HG03139 (cell line): ENCODE measurements at regions not wholly inside any gene's neighbourhood (a gene's known extent, or its start where the extent isn't known, plus 50 kb on each side); places are given as distances from the start of the nearest gene placed in this dataset.

Experiments used
- ATAC-seq: cut with Tn5 transposase; IDR thresholded peaks from one replicate; pipeline ENCODE4 v1.9.1; 2021; ENCODE audit not compliant: unreplicated experiment

DNA sequence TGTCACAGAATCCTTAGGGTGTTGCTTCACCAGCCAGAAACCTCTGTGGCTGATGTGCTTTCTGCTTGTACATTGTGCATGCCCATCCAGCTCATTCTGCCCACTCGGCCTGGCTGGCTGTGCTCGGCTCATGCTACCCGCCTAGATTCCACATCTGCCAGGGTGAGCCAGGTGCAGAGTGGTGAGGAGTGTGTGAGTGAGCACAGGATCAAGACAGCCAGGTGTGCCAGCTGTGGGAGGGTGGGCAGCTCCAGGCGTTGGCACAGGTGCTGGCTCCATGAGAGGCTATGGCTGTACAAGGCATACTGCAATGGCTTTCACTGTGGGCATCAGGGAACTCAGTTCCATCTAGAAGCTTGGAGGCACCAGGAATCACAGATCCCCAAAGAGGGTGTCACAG, 1321.8 kb upstream of the CRIM1 start:
- ATAC-seq, result no peak

DNA sequence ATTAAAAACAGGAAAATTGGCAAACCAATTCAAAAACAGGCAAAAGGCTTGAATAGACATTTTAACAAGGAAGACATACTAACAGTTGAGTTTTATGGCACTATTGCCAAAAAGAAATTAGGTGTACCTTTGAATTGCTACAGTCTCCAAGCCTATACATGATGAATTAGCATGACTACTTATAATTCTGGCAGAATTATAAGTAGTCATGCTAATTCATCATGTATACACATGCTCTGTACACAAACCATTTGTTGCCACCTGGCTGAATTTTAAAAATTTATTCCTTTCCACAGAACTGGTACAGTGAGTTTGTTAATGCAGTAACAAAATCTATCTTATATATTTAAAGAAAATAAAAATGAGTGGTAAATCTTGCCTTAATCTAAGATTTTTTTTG, 1332.0 kb upstream of the CRIM1 start:
- ATAC-seq, result no peak

DNA sequence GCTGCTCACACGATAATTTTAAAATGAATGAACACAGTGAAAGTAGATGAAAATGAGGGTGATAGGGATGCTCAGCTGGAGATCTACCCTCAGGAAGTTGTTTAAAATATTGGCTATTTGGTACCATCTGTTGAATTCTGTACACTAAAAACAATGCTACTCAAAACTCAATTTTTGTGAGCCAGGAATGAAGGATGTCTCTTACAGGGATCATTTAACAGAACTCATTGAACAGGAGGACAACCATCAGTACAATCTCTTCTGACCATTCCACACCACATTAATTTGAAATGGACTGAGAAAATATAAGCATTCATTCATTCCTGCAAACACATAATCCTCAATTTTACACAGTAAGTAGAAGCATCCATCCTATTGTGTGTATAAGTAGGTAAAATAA, 1355.1 kb upstream of the CRIM1 start:
- no peak for ATAC-seq

DNA sequence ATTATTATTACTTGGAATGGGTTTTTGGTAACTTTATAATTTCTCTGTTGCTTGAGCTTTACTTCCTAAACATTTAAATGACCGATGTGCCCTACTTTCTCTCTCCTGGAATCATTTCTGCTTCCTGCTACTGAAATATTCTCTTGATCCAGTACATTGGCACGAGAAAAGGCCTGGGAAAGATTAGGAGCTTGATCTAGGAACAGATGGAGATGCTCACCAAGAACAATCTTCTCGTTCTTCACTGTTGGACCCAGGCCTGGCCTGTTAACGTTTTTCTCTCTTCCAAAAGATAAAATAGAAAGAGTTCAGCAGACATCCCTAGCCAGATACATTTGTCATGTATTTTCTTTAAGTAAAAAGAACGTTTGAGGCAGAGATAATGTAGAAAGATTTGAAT, 1356.8 kb upstream of the CRIM1 start:
- ATAC-seq, result no peak

DNA sequence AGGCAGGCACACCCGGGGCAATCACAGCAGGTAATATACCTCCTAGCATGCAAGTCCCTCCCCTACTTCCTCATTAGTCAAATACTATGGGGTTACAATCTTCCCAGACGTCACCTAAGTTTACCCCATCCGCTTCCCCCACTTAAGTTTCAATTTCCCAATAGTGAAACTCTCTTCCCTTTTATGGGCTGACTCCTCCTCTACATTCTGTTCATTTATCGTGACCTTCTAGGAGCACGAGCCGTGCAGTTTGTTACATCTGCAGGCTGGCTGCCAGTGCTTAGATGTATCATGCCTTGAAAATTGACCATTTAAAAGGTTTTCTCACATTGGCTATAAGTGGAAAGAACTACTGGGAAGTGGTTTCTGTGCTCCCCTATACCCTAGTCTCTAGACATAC, 1357.8 kb upstream of the CRIM1 start:
- ATAC-seq, result no peak

DNA sequence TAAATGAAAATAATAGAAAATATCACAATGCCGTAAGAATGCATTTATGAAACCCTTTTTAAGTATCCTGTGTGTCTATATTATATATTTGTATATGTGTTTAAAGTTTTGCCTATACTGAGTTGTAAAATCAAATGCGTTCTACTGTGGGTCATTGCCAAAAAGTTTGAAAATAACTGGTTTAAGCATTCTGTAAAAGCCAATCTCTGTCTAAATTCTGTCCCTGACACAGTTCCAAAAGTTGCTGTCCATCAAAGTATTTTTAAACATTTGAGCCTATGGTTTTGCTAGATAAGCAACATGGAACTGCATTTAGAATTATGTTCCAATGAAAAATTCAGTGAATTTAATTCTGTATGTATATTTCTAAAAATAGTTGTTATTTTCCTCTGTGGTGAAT, 1360.4 kb upstream of the CRIM1 start:
- no peak for ATAC-seq

DNA sequence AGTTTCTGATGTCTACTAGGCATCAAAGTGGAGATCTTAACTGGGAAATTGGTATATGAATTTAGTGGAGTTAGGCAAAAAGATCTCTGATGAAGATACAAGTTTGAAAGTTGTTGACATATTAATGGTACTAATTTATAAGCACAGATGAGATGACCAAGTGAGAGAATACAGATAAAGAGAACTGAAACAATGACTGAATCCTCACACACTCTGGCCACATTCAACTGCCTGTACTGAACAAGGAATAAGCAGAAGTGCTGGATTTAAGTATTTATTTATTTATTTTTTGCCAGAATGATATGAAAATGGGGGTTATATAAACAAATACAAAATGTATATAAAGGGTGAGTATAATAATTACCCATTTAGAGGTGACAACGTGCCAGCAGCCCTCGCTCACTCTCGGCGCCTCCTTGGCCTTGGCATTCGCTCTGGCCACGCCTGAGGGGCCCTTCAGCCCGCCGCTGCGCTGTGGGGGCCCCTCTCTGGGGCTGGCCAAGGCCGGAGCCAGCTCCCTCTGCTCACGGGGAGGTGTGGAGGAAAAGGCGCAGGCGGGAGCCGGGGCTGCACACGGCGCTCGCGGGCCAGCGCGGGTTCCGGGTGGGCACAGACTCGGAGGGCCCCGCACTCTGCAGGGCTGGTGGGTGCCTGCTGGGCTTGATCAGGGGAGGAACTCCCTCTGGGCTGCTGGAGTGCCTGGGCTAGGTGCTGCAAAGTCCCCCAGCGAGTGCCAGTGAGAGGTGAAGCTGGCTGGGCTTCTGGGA, 1363.9 kb upstream of the CRIM1 start:
- no peak for ATAC-seq

DNA sequence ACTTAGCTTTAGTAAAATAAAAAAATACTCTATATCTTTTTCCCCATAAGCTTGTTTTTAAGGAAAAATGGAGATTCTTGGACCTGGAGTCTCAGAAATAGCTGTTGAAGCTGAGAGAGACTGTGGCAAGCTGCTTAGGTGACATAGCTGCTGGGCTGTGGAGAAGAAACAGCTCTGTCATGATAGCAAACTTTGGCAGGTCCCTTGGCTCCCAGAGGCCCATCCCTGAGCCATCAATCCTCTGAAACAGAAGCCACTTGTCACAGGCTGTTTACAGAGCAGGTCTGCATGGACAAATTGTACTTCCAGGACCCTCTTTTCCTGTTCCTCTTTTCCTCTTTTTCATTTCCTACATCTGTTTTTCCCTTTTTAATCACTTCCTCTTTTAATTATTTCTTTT, 1370.1 kb upstream of the CRIM1 start:
- ATAC-seq, result no peak

DNA sequence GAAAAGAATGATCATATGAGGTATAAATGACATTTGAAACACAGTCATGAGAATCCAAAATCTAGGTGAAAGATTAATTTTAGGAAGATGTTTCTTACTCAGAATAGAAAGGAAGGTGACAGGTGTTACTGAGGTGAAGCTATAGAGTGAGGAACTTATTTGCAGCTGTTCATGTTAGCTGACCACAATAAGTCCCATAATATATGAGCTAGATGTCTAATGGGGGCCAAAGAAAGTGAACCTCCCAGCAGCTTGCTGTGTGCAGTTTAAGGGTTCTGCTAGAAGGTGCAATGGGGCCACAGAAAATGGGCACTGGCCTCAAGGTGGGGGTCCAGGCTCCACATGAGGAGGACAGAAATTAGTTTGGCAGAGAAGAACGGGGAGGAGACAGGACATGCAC, 1374.9 kb upstream of the CRIM1 start:
- no peak for ATAC-seq

DNA sequence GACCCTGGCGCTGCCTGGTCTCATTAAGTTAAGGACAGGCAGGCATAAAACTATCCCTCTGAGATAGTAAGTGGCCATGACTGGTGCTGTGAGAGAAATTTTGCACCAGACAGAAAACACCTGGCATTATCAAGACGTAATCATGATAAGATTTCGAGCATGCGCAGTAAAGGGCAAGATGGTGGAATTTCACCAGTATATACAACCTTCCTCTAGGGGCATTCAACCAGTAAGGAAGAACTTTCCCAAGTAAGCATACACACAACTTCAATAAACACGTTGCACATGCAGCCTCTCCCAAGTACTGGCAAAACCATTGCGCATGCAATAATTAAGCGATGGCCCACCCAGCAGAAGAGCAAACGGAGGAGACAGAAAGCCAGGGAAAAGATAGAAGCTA, 1376.4 kb upstream of the CRIM1 start:
- no peak for ATAC-seq

DNA sequence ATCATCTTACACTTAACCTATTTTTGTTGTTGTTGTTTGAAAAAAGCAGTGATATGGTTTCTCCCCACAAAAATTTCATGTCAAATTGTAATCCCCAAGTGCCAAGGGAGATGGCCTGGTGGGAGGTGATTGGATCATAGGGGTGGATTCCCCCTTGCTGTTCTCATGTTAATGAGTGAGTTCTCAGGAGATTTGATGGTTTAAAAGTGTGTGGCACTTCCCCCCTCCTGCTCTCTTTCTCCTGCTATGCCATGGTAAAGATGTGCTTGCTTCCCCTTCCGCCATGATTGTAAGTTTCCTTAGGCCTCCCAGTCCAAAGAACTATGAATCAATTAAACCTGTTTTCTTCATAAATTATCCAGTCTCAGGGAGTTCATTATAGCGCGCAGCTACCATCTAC, 1362.7 kb upstream of the FAM98A start:
- ATAC-seq, result no peak

DNA sequence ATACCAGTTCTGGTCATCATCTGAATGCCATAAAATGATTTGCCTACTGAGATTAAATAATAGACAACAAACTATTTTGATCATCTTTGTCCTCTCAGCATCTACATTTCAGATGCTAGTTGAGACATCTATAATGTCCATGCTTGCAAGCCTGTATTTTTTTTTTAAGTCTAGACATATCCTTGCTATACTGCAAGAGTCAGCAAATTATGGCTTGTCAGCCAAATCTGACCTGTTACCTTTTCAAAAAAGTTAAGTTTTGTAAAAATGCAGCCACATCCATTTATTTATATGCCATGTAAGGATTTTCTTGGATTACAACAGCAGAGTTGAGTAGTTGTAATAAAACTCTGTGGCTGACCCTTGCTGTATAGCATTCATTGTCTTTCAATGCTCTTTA, 1355.7 kb upstream of the FAM98A start:
- ATAC-seq, result no peak

DNA sequence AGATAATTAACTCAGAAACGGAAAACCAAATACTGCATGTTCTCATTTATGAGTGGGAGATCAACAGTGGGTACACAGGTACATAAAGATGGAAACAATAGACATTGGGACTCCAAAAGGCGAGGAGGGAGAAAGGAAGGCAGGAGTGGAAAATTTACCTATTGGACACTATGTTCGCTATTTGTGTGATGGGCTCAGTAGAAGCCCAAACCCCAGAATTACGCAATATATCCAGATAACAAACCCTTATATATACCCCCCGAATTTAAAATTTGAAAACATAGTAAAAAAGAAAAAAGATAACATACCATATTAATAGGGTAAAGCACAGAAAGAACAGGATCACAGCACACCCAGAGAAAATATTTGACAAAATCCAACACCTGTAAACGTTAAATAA, 1351.7 kb upstream of the FAM98A start:
- no peak for ATAC-seq

DNA sequence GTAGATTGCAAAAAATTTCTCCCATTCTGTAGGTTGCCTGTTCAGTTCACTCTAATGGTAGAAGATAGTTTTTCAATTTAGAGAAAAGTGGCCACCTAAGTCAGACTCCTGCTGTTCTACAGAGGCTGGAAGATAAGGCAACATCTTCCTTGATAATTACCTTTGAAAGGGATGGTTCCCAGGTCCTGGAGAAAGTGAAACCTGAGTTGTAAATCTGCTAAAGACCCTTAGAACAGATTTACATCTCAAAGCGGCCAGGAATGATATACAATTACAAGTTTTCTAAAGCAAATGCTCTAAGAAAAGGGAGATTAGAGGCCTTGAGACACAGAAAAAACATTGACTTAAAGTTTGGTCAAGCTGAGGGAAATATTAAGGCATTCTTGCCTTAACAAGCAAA, 1350.2 kb upstream of the FAM98A start:
- no peak for ATAC-seq

DNA sequence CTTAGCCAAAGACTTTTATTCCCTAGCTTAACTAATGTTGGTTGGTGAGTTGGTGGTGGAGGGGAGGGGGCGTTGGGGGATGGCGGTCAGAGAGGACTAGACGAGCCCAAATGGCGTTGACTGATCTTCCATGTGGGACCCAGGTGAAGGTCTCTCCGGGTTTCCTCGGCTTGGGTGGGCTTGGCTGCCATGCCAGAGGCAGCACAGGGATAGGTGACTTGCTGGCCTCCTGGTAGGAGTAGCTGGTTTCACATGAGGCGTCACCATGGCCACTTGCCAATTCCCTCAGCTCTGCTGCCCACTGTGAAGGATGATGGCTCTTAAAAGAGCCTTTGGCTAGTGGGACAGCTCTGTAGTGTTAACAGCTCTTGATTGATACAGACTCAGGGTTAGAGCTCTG, 1337.0 kb upstream of the FAM98A start:
- ATAC-seq, result no peak

DNA sequence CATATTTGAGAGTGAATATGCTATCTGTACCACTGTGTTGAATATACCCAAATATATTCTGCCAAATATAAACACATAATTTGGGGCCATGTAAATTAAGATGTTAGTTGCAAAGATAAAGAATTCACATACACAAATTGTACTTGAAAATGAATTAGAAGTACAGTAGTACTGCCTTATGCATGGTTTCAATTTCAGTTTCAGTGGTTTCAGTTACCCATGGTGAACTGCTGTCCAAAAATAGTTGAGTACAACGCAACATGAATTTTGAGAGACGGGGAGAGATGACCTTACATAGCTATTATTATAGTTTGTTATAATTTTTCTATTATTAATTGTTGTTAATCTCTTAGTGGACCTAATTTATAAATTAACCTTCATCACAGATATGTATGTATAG, 1313.0 kb upstream of the FAM98A start:
- ATAC-seq, result peak; percentile 98

DNA sequence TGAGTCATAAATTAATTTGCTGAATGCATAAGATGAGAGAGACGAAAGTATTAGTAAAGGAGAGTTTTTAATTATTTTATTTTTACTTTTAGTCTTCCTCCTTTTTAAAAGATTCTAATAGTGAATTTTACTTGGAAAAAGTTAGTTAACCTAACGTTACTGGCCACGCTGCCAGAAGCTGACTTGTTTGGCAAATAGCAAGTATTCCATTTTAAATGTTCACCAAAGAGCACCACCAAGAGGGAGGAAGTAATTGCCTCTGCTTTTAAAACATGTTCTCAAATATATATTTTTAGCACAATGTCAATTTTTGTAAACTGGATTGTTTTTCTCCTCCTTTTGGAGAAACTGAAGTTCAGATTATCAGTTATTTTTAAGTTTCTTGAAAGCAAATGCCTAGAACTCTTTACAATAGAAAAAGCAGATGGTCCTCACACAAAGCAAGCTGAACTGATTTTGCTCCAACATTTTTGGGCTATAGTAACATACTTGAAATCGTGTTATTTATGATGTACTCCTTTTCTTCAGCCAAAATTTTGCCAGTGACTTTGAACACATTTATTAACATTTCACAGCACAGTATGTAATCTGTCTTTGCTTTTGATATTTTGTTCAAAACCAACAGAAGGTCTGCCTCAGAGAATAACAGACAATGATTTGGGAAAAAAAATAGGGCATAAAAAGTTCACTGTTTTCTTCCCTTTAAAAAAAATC, 1311.0 kb upstream of the FAM98A start:
- ATAC-seq, result no peak

DNA sequence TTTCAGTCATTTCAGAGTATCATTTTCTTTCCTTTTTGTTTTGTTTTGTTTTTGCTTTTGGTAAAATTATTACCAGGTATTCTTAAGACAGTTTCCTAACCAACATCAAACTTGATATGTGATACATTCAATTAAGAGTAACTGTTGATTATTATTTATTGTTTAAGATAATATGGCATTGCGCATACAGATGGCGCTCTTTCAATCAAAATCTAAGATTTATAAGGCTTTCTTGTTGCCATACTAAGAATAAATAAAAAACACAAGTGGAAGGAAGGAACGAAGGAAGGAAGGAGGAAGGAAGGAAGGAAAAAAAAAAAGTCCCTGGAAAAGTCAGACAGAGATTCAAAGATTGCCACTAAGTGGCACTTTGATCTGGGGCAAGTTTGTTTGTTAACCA, 1308.7 kb upstream of the FAM98A start:
- no peak for ATAC-seq

DNA sequence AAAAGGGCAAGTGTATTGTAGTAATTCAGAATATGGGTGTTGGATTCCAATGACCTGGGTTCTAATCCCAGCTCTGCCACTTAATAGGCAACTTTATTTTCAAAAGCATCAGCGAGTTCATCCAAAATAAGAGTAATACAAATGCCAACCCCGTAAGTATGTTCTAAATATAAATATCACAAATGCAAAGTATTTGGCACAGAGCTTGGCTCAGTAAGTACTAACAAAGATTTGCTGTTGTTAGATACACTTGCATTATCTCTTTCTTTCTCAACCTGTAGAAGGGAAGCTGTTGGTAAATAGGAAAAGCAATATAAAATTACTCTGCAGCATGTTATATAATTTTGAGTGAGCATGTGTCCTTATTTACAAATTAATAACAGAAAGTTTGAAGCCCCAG, 1302.6 kb upstream of the FAM98A start:
- ATAC-seq, result no peak

DNA sequence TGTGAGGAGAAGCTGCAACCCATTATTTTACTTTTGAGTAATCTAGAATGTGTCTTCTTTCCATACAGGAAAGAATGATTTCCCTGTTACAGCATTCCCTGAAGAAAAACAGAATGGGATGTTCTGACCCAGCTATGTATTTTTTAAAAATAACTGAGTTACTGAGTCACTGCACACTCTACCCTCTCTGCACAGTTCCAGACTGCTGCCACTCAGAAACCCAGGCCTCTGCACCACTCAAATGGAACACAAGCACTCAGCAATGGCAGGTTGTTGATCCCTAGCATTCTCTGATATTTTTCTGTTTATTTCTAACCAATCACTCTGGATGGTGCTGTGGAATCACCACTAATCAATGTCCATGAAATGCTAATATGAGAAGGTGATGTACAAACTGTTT, 1300.0 kb upstream of the FAM98A start:
- ATAC-seq, result no peak

DNA sequence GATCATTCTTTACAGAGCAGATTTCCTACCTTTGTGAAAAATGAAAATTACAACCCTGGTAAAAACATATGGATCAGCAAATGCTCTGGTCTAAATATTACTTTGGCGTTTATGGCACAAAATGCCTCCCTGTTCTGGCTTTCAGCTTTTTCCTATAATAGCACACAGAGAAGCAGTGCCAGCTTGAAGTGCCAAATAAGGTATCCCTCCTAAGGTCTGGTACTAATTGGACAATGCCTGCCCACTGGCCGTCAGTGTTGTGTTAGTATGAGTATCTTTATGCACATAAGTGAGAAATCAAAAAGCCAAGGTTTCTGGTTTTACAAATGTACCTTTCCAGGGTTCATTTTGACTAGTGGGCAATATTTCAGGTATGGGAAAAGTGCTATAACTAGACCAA, 1293.7 kb upstream of the FAM98A start:
- ATAC-seq, result no peak

DNA sequence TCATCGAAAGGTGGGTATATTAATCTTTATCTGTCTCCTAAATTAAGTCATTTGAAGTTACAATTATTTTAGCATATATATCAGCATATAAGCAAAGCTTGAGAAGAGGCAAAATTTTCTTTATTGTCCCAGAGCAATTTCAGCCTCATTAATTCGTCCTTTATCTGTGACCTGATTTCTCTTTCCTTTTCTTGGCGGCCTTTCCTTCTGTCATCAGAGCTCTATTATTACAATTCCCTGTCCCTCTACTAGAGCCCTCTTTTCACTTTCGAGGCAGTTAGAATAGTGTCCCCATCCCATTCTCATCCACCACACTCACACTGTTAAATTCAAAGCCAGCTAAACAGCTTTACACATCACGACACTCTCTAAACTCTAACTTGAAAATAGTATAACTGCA, 1293.2 kb upstream of the FAM98A start:
- no peak for ATAC-seq
